ENCODE measurements at regions not wholly inside any gene's neighbourhood (a gene's known extent, or its start where the extent isn't known, plus 50 kb on each side); places are given as distances from the start of the nearest gene placed in this dataset.

DNA sequence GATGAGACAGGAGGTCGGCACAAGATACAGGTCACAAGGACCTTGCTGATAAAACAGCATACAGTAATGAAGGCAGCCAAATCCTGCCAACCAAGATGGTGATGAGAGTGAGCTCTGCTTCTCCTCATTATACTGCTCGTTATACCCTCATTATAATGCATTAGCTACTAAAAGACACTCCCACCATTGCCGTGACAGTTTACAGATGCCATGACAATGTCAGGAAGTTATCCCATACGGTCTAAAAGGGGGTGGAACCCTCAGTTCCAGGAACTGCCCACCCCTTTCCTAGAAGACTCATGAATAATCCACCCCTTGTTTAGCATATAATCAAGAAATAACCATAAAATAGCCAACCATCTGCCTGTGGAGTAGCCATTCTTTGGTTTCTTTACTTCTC lies 224.2 kb downstream of the RBM43 start:
- TF ChIP-seq, protein P1, sequence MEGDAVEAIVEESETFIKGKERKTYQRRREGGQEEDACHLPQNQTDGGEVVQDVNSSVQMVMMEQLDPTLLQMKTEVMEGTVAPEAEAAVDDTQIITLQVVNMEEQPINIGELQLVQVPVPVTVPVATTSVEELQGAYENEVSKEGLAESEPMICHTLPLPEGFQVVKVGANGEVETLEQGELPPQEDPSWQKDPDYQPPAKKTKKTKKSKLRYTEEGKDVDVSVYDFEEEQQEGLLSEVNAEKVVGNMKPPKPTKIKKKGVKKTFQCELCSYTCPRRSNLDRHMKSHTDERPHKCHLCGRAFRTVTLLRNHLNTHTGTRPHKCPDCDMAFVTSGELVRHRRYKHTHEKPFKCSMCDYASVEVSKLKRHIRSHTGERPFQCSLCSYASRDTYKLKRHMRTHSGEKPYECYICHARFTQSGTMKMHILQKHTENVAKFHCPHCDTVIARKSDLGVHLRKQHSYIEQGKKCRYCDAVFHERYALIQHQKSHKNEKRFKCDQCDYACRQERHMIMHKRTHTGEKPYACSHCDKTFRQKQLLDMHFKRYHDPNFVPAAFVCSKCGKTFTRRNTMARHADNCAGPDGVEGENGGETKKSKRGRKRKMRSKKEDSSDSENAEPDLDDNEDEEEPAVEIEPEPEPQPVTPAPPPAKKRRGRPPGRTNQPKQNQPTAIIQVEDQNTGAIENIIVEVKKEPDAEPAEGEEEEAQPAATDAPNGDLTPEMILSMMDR (IDR thresholded peaks at IDR 0.05; ENCODE audit: low read depth, low read length), result no peak
- no peak for TF ChIP-seq POLR2A (IDR thresholded peaks at IDR 0.05; ENCODE audit: extremely low read depth, insufficient read length)

All from NB4 (cell line).